ENCODE measurements at regions not wholly inside any gene's neighbourhood (a gene's known extent, or its start where the extent isn't known, plus 50 kb on each side); places are given as distances from the start of the nearest gene placed in this dataset.
"Not testable (repeated sequence)": the region's sequence is repeated elsewhere in the genome, so short reads cannot be mapped to it uniquely, and the experiment has no call there.

GRCh38 chr18:60044290-60045006, 144.7 kb downstream of the PMAIP1 start:
- Mint-ChIP-seq H3K27me3 (no peaks in the 10 kb centered on the region), H3K9me3 (no peaks in the 10 kb centered on the region), H3K4me3 (no peak overlapping the region), H3K36me3 (no peaks in the 10 kb centered on the region), H3K27ac (no peak overlapping the region), H3K4me1 (no peaks in the 10 kb centered on the region)
- CTCF ChIA-PET, result no interaction called here
- DNase-seq, result no peak

- Mint-ChIP-seq H3K9me3 (no peaks in the 10 kb centered on the region), H3K4me3 (no peak overlapping the region)
Measured at GRCh38 chr18:60040971-60041370, 141.2 kb downstream of the PMAIP1 start.

GRCh38 chr18:60038731-60039130, 138.9 kb downstream of the PMAIP1 start:
- CTCF ChIA-PET, result no interaction called here
- Mint-ChIP-seq H3K36me3 (no peaks in the 10 kb centered on the region), H3K27me3 (peaks cover 4% of the 10 kb centered on the region), H3K27ac (no peak overlapping the region), H3K9me3 (no peaks in the 10 kb centered on the region), H3K4me3 (no peak overlapping the region), H3K4me1 (no peaks in the 10 kb centered on the region)
- DNase-seq, result no peak

More at GRCh38 chr18:60040971-60041370, 141.2 kb downstream of the PMAIP1 start:
- Mint-ChIP-seq H3K27me3 (peaks cover 4% of the 10 kb centered on the region), H3K4me1 (no peaks in the 10 kb centered on the region), H3K36me3 (no peaks in the 10 kb centered on the region), H3K27ac (no peak overlapping the region)
- DNase-seq, result no peak
- CTCF ChIA-PET, result no interaction called here

GRCh38 chr18:60027397-60027796, 127.6 kb downstream of the PMAIP1 start:
- Mint-ChIP-seq H3K4me3 (no peak overlapping the region), H3K36me3 (no peaks in the 10 kb centered on the region), H3K27me3 (no peaks in the 10 kb centered on the region), H3K4me1 (no peaks in the 10 kb centered on the region), H3K9me3 (no peaks in the 10 kb centered on the region), H3K27ac (no peak overlapping the region)
- DNase-seq, result no peak
- CTCF ChIA-PET, result no interaction called here

GRCh38 chr18:60024857-60025256, 125.1 kb downstream of the PMAIP1 start:
- CTCF ChIA-PET, result no interaction called here
- H3K4me3 Mint-ChIP-seq, result no peak overlapping the region

GRCh38 chr18:60024345-60024744, 124.5 kb downstream of the PMAIP1 start:
- CTCF ChIA-PET, result no interaction called here
- Mint-ChIP-seq H3K9me3 (no peaks in the 10 kb centered on the region), H3K36me3 (no peaks in the 10 kb centered on the region), H3K4me1 (peaks cover 2% of the 10 kb centered on the region), H3K27me3 (no peaks in the 10 kb centered on the region), H3K4me3 (no peak overlapping the region), H3K27ac (no peak overlapping the region)
- DNase-seq, result no peak

More at GRCh38 chr18:60024857-60025256, 125.1 kb downstream of the PMAIP1 start:
- H3K9me3 Mint-ChIP-seq, result no peaks in the 10 kb centered on the region
- H3K27me3 Mint-ChIP-seq, result no peaks in the 10 kb centered on the region
- H3K4me1 Mint-ChIP-seq, result peaks cover 2% of the 10 kb centered on the region
- H3K27ac Mint-ChIP-seq, result no peak overlapping the region
- DNase-seq, result no peak
- no peaks in the 10 kb centered on the region for H3K36me3 Mint-ChIP-seq

GRCh38 chr18:60022671-60023276, 123.0 kb downstream of the PMAIP1 start:
- Mint-ChIP-seq H3K36me3 (no peaks in the 10 kb centered on the region), H3K27ac (no peak overlapping the region), H3K4me3 (no peak overlapping the region), H3K4me1 (peaks cover 2% of the 10 kb centered on the region), H3K27me3 (no peaks in the 10 kb centered on the region), H3K9me3 (no peaks in the 10 kb centered on the region)
- CTCF ChIA-PET, result no interaction called here
- no peak for DNase-seq

GRCh38 chr18:60021556-60021955, 121.8 kb downstream of the PMAIP1 start:
- Mint-ChIP-seq H3K36me3 (no peaks in the 10 kb centered on the region), H3K4me3 (no peak overlapping the region), H3K27ac (no peak overlapping the region), H3K4me1 (peaks cover 2% of the 10 kb centered on the region), H3K9me3 (no peaks in the 10 kb centered on the region), H3K27me3 (no peaks in the 10 kb centered on the region)
- no peak for DNase-seq
- CTCF ChIA-PET, result no interaction called here

GRCh38 chr18:60020107-60020925, 120.5 kb downstream of the PMAIP1 start:
- Mint-ChIP-seq H3K9me3 (no peaks in the 10 kb centered on the region), H3K27me3 (no peaks in the 10 kb centered on the region), H3K4me3 (no peak overlapping the region), H3K4me1 (peaks cover 2% of the 10 kb centered on the region), H3K36me3 (no peaks in the 10 kb centered on the region), H3K27ac (no peak overlapping the region)
- CTCF ChIA-PET, result no interaction called here
- no peak for DNase-seq

- Mint-ChIP-seq H3K27ac (no peak overlapping the region), H3K9me3 (no peaks in the 10 kb centered on the region), H3K4me1 (peaks cover 2% of the 10 kb centered on the region), H3K27me3 (no peaks in the 10 kb centered on the region), H3K36me3 (no peaks in the 10 kb centered on the region), H3K4me3 (no peak overlapping the region)
- DNase-seq, result no peak
- CTCF ChIA-PET, result no interaction called here
Measured at GRCh38 chr18:60019463-60019840, 119.7 kb downstream of the PMAIP1 start.

GRCh38 chr18:60018618-60019462, 119.0 kb downstream of the PMAIP1 start:
- no peak overlapping the region for H3K27ac Mint-ChIP-seq
- peaks cover 2% of the 10 kb centered on the region for H3K4me1 Mint-ChIP-seq
- no peaks in the 10 kb centered on the region for H3K9me3 Mint-ChIP-seq
- H3K27me3 Mint-ChIP-seq, result no peaks in the 10 kb centered on the region
- no peak for DNase-seq
- CTCF ChIA-PET, result no interaction called here
- H3K36me3 Mint-ChIP-seq, result no peaks in the 10 kb centered on the region
- H3K4me3 Mint-ChIP-seq, result no peak overlapping the region

- H3K4me1 Mint-ChIP-seq, H3K4me3 Mint-ChIP-seq, H3K27ac Mint-ChIP-seq, DNase-seq, H3K9me3 Mint-ChIP-seq, CTCF ChIA-PET, H3K36me3 Mint-ChIP-seq, H3K27me3 Mint-ChIP-seq: not testable (repeated sequence)
Measured at GRCh38 chr18:60018134-60018533, 118.3 kb downstream of the PMAIP1 start.

- no peaks in the 10 kb centered on the region for H3K9me3 Mint-ChIP-seq
- no peak for DNase-seq
- H3K4me1 Mint-ChIP-seq, result peaks cover 2% of the 10 kb centered on the region
- no peak overlapping the region for H3K27ac Mint-ChIP-seq
- H3K36me3 Mint-ChIP-seq, result no peaks in the 10 kb centered on the region
- H3K4me3 Mint-ChIP-seq, result no peak overlapping the region
- CTCF ChIA-PET, result no interaction called here
- no peaks in the 10 kb centered on the region for H3K27me3 Mint-ChIP-seq
Measured at GRCh38 chr18:60017371-60017770, 117.6 kb downstream of the PMAIP1 start.

- H3K27ac Mint-ChIP-seq, H3K27me3 Mint-ChIP-seq, DNase-seq, H3K9me3 Mint-ChIP-seq, CTCF ChIA-PET, H3K36me3 Mint-ChIP-seq, H3K4me3 Mint-ChIP-seq, H3K4me1 Mint-ChIP-seq: not testable (repeated sequence)
Measured at GRCh38 chr18:60015826-60016225, 116.0 kb downstream of the PMAIP1 start.
